ENCODE measurements at regions not wholly inside any gene's neighbourhood (a gene's known extent, or its start where the extent isn't known, plus 50 kb on each side); places are given as distances from the start of the nearest gene placed in this dataset.

GRCh38 chr3:137509354-137510045 is 254.6 kb upstream of the SOX14 start:
- DNase-seq (ENCODE audit: insufficient read length, low spot score) (no peak), FAIRE-seq (peak; percentile 29)
- no peak for TF ChIP-seq CTCF (IDR thresholded peaks at IDR 0.05; ENCODE audit: insufficient read depth, missing control alignments)

GRCh38 chr3:137511655-137512054 is 252.5 kb upstream of the SOX14 start:
- FAIRE-seq = peak; percentile 25
- TF ChIP-seq CTCF (IDR thresholded peaks at IDR 0.05; ENCODE audit: insufficient read depth, missing control alignments) = no peak
- DNase-seq (ENCODE audit: insufficient read length, low spot score) = no peak

- DNase-seq (ENCODE audit: insufficient read length, low spot score) (no peak), FAIRE-seq (no peak)
- peak; percentile 3 for TF ChIP-seq CTCF (IDR thresholded peaks at IDR 0.05; ENCODE audit: insufficient read depth, missing control alignments)
Measured at GRCh38 chr3:137514853-137515252, 249.3 kb upstream of the SOX14 start.

- no peak for FAIRE-seq
- no peak for TF ChIP-seq CTCF (IDR thresholded peaks at IDR 0.05; ENCODE audit: insufficient read depth, missing control alignments)
Measured at GRCh38 chr3:137519602-137520001, 244.5 kb upstream of the SOX14 start.

GRCh38 chr3:137524751-137525150 is 239.4 kb upstream of the SOX14 start:
- TF ChIP-seq CTCF (IDR thresholded peaks at IDR 0.05; ENCODE audit: insufficient read depth, missing control alignments) = no peak
- FAIRE-seq (no peak), DNase-seq (ENCODE audit: insufficient read length, low spot score) (no peak)

More at GRCh38 chr3:137519602-137520001, 244.5 kb upstream of the SOX14 start:
- no peak for DNase-seq (ENCODE audit: insufficient read length, low spot score)

GRCh38 chr3:137525471-137525870 is 238.6 kb upstream of the SOX14 start:
- DNase-seq (ENCODE audit: insufficient read length, low spot score) (no peak), FAIRE-seq (no peak)
- no peak for TF ChIP-seq CTCF (IDR thresholded peaks at IDR 0.05; ENCODE audit: insufficient read depth, missing control alignments)

- no peak for TF ChIP-seq CTCF (IDR thresholded peaks at IDR 0.05; ENCODE audit: insufficient read depth, missing control alignments)
- no peak for FAIRE-seq
- no peak for DNase-seq (ENCODE audit: insufficient read length, low spot score)
Measured at GRCh38 chr3:137542049-137542448, 222.1 kb upstream of the SOX14 start.
